A549 (cell line): ENCODE measurements at regions not wholly inside any gene's neighbourhood (a gene's known extent, or its start where the extent isn't known, plus 50 kb on each side); places are given as distances from the start of the nearest gene placed in this dataset.

Experiments
- ATAC-seq, 2 experiments: fragments of 200-7000 bp in 1 of 2; fragments of >200 bp in 1 of 2; cut with Nextera tagmentation in 1 of 2; cut with Tn5 transposase in 1 of 2; 3 replicates each; pipeline versions ENCODE4 v1.8.0 to v1.9.1; 2018 to 2020; ENCODE audit warnings: mild to moderate bottlenecking in 1 of 2, moderate library complexity in 1 of 2
- CTCF ChIA-PET: fragments of 300-600 bp; sonication (Branson Sonifier 250); formaldehyde crosslinking; extraction: SDS; loops from one replicate; lab custom pipeline; 2021; ENCODE audit warnings: antibody characterized with exemption, inconsistent platforms; lab: Yijun Ruan, JAX
- POLR2A ChIA-PET: fragments of 350-600 bp; formaldehyde crosslinking; extraction: SDS; loops from one replicate; lab custom pipeline; 2021; ENCODE audit warnings: antibody characterized with exemption, inconsistent platforms; lab: Yijun Ruan, JAX
- DNase-seq, 2 experiments: peaks; one replicate each; pipeline versions ENCODE4 v3.0.0 to v3.0.0-alpha.2; 2011 to 2016; ENCODE audit warnings: low read depth in 1 of 2, low spot score in 1 of 2
- FAIRE-seq: peaks from 2 replicates; lab custom pipeline; 2011; peaks lifted over from hg19 to GRCh38; lab: Jason Lieb, UNC
- H3K27ac ChIP-seq, 2 experiments: fragments of >200 bp; sonication (Bioruptor Twin); formaldehyde crosslinking; 3 replicates each; pipeline ENCODE4 v1.5.1; 2016 to 2017
- H3K4me1 ChIP-seq: fragments of >200 bp; sonication (Bioruptor Twin); formaldehyde crosslinking; 3 replicates; pipeline ENCODE4 v1.6.1; 2016
- H3K4me2 ChIP-seq: fragments of >200 bp; sonication (Bioruptor Twin); formaldehyde crosslinking; 3 replicates; pipeline ENCODE4 v1.6.1; 2016
- H3K4me3 ChIP-seq: fragments of >200 bp; sonication (Bioruptor Twin); formaldehyde crosslinking; 3 replicates; pipeline ENCODE4 v1.5.1; 2016
- H3K9me3 ChIP-seq: fragments of >200 bp; sonication (Bioruptor Twin); formaldehyde crosslinking; 3 replicates; pipeline ENCODE4 v1.6.1; 2016
- CBX2 ChIP-seq: fragments of 200-600 bp; sonication (generic); IDR thresholded peaks from 2 replicates; pipeline ENCODE4 v1.6.1; 2016; ENCODE audit warnings: low read depth, mild to moderate bottlenecking, borderline replicate concordance
- FOSB ChIP-seq: fragments of 250-450 bp; sonication (Bioruptor Pico); IDR thresholded peaks from 2 replicates; pipeline ENCODE4 v1.5.0; 2020; ENCODE audit warnings: mild to moderate bottlenecking, moderate library complexity
- FOSL2 ChIP-seq, 2 experiments: fragments of 450-650 bp in 1 of 2; fragments of >200 bp in 1 of 2; sonication (Bioruptor Twin) in 1 of 2; formaldehyde crosslinking; IDR thresholded peaks; 2 replicates each; pipeline versions ENCODE4 v1.5.0 to v1.6.1; 2016 to 2020; ENCODE audit warnings: mild to moderate bottlenecking in 1 of 2, moderate library complexity in 1 of 2
- FOXS1 ChIP-seq: fragments of 250-450 bp; sonication (Bioruptor Pico); IDR thresholded peaks from 2 replicates; pipeline ENCODE4 v1.5.0; 2020; ENCODE audit warnings: mild to moderate bottlenecking, moderate library complexity
- HOXB5 ChIP-seq: fragments of 250-450 bp; sonication (Bioruptor Pico); IDR thresholded peaks from 2 replicates; pipeline ENCODE4 v1.5.0; 2020; ENCODE audit warnings: mild to moderate bottlenecking, moderate library complexity
- JUN ChIP-seq, 2 experiments: fragments of >200 bp; sonication (Bioruptor Twin); formaldehyde crosslinking; IDR thresholded peaks; 2 replicates in 1 of 2; 3 replicates in 1 of 2; pipeline ENCODE4 v1.6.1; 2016 to 2017
- KDM1A ChIP-seq: fragments of 200-600 bp; sonication (generic); IDR thresholded peaks from 2 replicates; pipeline ENCODE4 v1.6.1; 2016; ENCODE audit warnings: low read depth, mild to moderate bottlenecking
- MAZ ChIP-seq: fragments of 150-350 bp; IDR thresholded peaks from 2 replicates; pipeline ENCODE4 v1.6.1; 2014; ENCODE audit warnings: antibody characterized with exemption, low read depth, low read length, borderline replicate concordance
- MYC ChIP-seq: IDR thresholded peaks from 2 replicates; pipeline ENCODE4 v1.6.1; 2012; ENCODE audit warnings: mild to moderate bottlenecking, inconsistent platforms, low read length, improper control_type of control experiment, borderline replicate concordance
- RCOR1 ChIP-seq: fragments of 150-350 bp; IDR thresholded peaks from 2 replicates; pipeline ENCODE4 v1.6.1; 2014; ENCODE audit warnings: antibody characterized with exemption, low read length, low read depth
- RFX5 ChIP-seq: fragments of 450-650 bp; IDR thresholded peaks from 2 replicates; pipeline ENCODE4 v1.7.1; 2014; ENCODE audit warnings: antibody characterized with exemption, mild to moderate bottlenecking, moderate library complexity
- SMC3 ChIP-seq: fragments of >200 bp; sonication (Bioruptor Twin); formaldehyde crosslinking; IDR thresholded peaks from 3 replicates; pipeline ENCODE4 v1.6.1; 2018; ENCODE audit warnings: inconsistent platforms
- TFCP2L1 ChIP-seq: fragments of 250-450 bp; sonication (Bioruptor Pico); IDR thresholded peaks from 2 replicates; pipeline ENCODE4 v1.5.0; 2021; ENCODE audit warnings: mild to moderate bottlenecking
- ZFP36 ChIP-seq: fragments of 450-650 bp; IDR thresholded peaks from 2 replicates; pipeline ENCODE4 v1.6.1; 2014; ENCODE audit warnings: borderline replicate concordance; ENCODE audit not compliant: partially characterized antibody
- ZSCAN20 ChIP-seq: fragments of 250-450 bp; sonication (Bioruptor Pico); IDR thresholded peaks from 2 replicates; pipeline ENCODE4 v1.8.0; 2022; ENCODE audit warnings: mild to moderate bottlenecking, moderate library complexity
- WGBS: methylation state at CpG from one replicate; pipeline ENCODE4 v1.1.6; 2017; ENCODE audit errors: missing lambda C conversion rate; 5-methylcytosine and 5-hydroxymethylcytosine counted together
- TF ChIP-seq, protein P1 (sequence below): fragments of 250-450 bp; sonication (Bioruptor Pico); IDR thresholded peaks from 2 replicates; pipeline ENCODE4 v1.5.0; 2020; ENCODE audit warnings: low read depth, mild to moderate bottlenecking, moderate library complexity
- TF ChIP-seq, protein P2 (sequence below): fragments of >200 bp; sonication (Bioruptor Twin); formaldehyde crosslinking; IDR thresholded peaks from 2 replicates; pipeline ENCODE4 v1.6.1; 2016
- TF ChIP-seq, protein P3 (sequence below): IDR thresholded peaks from 2 replicates; pipeline ENCODE4 v1.6.1; 2012; ENCODE audit warnings: low read depth, borderline replicate concordance
- TF ChIP-seq, protein P4 (sequence below): fragments of 150-350 bp; IDR thresholded peaks from 2 replicates; pipeline ENCODE4 v1.6.1; 2014; ENCODE audit warnings: low read depth, mild to moderate bottlenecking, low read length
- TF ChIP-seq, protein P5 (sequence below): fragments of 250-450 bp; sonication (Bioruptor Pico); IDR thresholded peaks from 2 replicates; pipeline ENCODE4 v1.5.0; 2021; ENCODE audit warnings: mild to moderate bottlenecking, moderate library complexity, borderline replicate concordance
- TF ChIP-seq, protein P6 (sequence below): IDR thresholded peaks from 2 replicates; pipeline ENCODE4 v1.6.1; 2012

DNA sequence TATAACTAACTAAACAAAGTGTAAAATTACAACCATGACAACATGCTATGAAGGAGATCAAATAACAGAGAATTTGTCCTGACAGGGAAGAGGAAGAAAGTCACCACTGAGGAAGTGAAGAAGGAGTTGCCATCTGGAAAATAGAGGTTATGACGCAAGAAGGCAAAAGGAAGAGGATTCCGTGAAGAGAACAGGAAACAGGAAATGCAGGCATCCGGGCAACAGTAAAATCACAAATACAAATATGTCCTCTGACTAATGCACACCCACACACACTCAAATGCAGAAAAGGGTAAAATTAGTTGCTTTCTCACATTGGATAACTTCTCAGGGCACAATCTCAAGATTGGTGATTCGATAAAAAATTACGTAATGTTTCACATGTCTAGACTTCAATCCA, 278.4 kb downstream of the TMX3 start (continued):
- TF ChIP-seq, protein P1, sequence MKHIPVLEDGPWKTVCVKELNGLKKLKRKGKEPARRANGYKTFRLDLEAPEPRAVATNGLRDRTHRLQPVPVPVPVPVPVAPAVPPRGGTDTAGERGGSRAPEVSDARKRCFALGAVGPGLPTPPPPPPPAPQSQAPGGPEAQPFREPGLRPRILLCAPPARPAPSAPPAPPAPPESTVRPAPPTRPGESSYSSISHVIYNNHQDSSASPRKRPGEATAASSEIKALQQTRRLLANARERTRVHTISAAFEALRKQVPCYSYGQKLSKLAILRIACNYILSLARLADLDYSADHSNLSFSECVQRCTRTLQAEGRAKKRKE, result no peak
- TF ChIP-seq, protein P2, sequence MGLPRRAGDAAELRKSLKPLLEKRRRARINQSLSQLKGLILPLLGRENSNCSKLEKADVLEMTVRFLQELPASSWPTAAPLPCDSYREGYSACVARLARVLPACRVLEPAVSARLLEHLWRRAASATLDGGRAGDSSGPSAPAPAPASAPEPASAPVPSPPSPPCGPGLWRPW, result no peak

DNA sequence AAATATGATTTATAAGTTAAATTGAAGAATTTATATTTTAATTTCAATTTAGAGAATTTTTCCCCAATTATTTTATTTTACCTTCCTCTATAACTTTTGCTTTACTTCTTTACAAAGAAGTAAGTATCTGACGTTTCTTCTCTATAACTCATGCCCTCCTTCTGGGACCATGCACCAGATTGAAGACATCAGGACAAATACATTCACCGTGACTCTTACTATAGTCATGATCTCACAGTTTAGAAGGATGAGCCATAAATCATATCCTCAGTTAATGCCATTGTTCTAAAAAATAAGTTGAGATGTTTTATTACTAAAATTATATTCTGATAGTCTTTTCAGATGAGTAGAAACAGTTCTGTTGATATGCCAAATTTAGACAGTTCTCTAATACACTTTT, 279.3 kb downstream of the TMX3 start:
- Histone ChIP-seq H3K4me3 (no peak overlapping the region), H3K27ac (no peak overlapping the region), H3K4me2 (no peak overlapping the region), H3K9me3 (no peaks in the 10 kb centered on the region), H3K4me1 (no peaks in the 10 kb centered on the region)
- no peak for ATAC-seq
- TF ChIP-seq TFCP2L1 (CRISPR knock-in tag) (no peak), SMC3 (no peak), CBX2 (no peak), HOXB5 (CRISPR knock-in tag) (no peak), MYC (no peak), FOXS1 (CRISPR knock-in tag) (no peak), FOSB (no peak), RFX5 (no peak), ZFP36 (no peak), MAZ (no peak), ZSCAN20 (CRISPR knock-in tag) (no peak)
- TF ChIP-seq, protein P3, sequence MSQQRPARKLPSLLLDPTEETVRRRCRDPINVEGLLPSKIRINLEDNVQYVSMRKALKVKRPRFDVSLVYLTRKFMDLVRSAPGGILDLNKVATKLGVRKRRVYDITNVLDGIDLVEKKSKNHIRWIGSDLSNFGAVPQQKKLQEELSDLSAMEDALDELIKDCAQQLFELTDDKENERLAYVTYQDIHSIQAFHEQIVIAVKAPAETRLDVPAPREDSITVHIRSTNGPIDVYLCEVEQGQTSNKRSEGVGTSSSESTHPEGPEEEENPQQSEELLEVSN, result no peak
- TF ChIP-seq, protein P4, sequence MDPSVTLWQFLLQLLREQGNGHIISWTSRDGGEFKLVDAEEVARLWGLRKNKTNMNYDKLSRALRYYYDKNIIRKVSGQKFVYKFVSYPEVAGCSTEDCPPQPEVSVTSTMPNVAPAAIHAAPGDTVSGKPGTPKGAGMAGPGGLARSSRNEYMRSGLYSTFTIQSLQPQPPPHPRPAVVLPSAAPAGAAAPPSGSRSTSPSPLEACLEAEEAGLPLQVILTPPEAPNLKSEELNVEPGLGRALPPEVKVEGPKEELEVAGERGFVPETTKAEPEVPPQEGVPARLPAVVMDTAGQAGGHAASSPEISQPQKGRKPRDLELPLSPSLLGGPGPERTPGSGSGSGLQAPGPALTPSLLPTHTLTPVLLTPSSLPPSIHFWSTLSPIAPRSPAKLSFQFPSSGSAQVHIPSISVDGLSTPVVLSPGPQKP, result no peak
- FAIRE-seq, result no peak
- ChIA-PET CTCF (no interaction called here), POLR2A (no interaction called here)
- WGBS, result 11% methylated on average over 2 of the region's 2 CpGs
- DNase-seq, result no peak

DNA sequence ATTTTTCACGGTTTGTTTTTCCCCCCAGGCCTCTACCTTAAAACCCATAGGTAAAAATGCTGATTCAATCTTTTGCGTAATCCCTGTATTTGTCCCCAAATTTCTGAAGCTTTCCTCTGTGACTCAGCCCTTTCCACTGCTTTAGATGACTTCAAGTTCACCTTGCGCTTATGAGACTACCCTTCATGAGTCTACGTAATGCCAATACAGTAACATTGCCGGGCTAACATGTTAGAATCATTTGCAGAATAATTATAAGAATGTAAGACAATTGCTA, 283.0 kb downstream of the TMX3 start:
- WGBS, result 44% methylated on average over 5 of the region's 5 CpGs
- no peaks in the 10 kb centered on the region for H3K4me1 ChIP-seq
- H3K27ac ChIP-seq, result no peak overlapping the region
- H3K9me3 ChIP-seq, result no peaks in the 10 kb centered on the region
- TF ChIP-seq RCOR1 (no peak), FOSL2 (IDR thresholded peaks at IDR 0.05) (no peak), FOSL2 (CRISPR knock-in tag; IDR thresholded peaks at IDR 0.05) (no peak), SMC3 (no peak), JUN (IDR thresholded peaks at IDR 0.05) (no peak), CBX2 (no peak), HOXB5 (CRISPR knock-in tag) (no peak), RFX5 (no peak), KDM1A (no peak)
- TF ChIP-seq, protein P2, result no peak
- TF ChIP-seq, protein P5, sequence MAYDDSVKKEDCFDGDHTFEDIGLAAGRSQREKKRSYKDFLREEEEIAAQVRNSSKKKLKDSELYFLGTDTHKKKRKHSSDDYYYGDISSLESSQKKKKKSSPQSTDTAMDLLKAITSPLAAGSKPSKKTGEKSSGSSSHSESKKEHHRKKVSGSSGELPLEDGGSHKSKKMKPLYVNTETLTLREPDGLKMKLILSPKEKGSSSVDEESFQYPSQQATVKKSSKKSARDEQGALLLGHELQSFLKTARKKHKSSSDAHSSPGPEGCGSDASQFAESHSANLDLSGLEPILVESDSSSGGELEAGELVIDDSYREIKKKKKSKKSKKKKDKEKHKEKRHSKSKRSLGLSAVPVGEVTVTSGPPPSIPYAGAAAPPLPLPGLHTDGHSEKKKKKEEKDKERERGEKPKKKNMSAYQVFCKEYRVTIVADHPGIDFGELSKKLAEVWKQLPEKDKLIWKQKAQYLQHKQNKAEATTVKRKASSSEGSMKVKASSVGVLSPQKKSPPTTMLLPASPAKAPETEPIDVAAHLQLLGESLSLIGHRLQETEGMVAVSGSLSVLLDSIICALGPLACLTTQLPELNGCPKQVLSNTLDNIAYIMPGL (CRISPR knock-in tag), result no peak
- TF ChIP-seq, protein P6, sequence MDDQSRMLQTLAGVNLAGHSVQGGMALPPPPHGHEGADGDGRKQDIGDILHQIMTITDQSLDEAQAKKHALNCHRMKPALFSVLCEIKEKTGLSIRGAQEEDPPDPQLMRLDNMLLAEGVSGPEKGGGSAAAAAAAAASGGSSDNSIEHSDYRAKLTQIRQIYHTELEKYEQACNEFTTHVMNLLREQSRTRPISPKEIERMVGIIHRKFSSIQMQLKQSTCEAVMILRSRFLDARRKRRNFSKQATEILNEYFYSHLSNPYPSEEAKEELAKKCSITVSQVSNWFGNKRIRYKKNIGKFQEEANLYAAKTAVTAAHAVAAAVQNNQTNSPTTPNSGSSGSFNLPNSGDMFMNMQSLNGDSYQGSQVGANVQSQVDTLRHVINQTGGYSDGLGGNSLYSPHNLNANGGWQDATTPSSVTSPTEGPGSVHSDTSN, result no peak
- ChIA-PET CTCF (no interaction called here), POLR2A (no interaction called here)
- FAIRE-seq (no peak), ATAC-seq (no peak), DNase-seq (no peak)
- no peak overlapping the region for H3K4me3 ChIP-seq
- no peak overlapping the region for H3K4me2 ChIP-seq
